A549 (cell line): ENCODE measurements at regions not wholly inside any gene's neighbourhood (a gene's known extent, or its start where the extent isn't known, plus 50 kb on each side); places are given as distances from the start of the nearest gene placed in this dataset.

Source experiments
- ATAC-seq, 2 experiments: fragments of 200-7000 bp in 1 of 2; fragments of >200 bp in 1 of 2; cut with Nextera tagmentation in 1 of 2; cut with Tn5 transposase in 1 of 2; 3 replicates each; pipeline versions ENCODE4 v1.8.0 to v1.9.1; 2018 to 2020; ENCODE audit warnings: mild to moderate bottlenecking in 1 of 2, moderate library complexity in 1 of 2
- CTCF ChIA-PET: fragments of 300-600 bp; sonication (Branson Sonifier 250); formaldehyde crosslinking; extraction: SDS; loops from one replicate; lab custom pipeline; 2021; ENCODE audit warnings: antibody characterized with exemption, inconsistent platforms; lab: Yijun Ruan, JAX
- POLR2A ChIA-PET: fragments of 350-600 bp; formaldehyde crosslinking; extraction: SDS; loops from one replicate; lab custom pipeline; 2021; ENCODE audit warnings: antibody characterized with exemption, inconsistent platforms; lab: Yijun Ruan, JAX
- DNase-seq, 2 experiments: peaks; one replicate each; pipeline versions ENCODE4 v3.0.0 to v3.0.0-alpha.2; 2011 to 2016; ENCODE audit warnings: low read depth in 1 of 2, low spot score in 1 of 2
- FAIRE-seq: peaks from 2 replicates; lab custom pipeline; 2011; peaks lifted over from hg19 to GRCh38; lab: Jason Lieb, UNC
- H3K27ac ChIP-seq, 2 experiments: fragments of >200 bp; sonication (Bioruptor Twin); formaldehyde crosslinking; 3 replicates each; pipeline ENCODE4 v1.5.1; 2016 to 2017
- H3K4me1 ChIP-seq: fragments of >200 bp; sonication (Bioruptor Twin); formaldehyde crosslinking; 3 replicates; pipeline ENCODE4 v1.6.1; 2016
- H3K4me2 ChIP-seq: fragments of >200 bp; sonication (Bioruptor Twin); formaldehyde crosslinking; 3 replicates; pipeline ENCODE4 v1.6.1; 2016
- H3K4me3 ChIP-seq: fragments of >200 bp; sonication (Bioruptor Twin); formaldehyde crosslinking; 3 replicates; pipeline ENCODE4 v1.5.1; 2016
- H3K9me3 ChIP-seq: fragments of >200 bp; sonication (Bioruptor Twin); formaldehyde crosslinking; 3 replicates; pipeline ENCODE4 v1.6.1; 2016
- BHLHE40 ChIP-seq: IDR thresholded peaks from 2 replicates; pipeline ENCODE4 v1.6.1; 2012; ENCODE audit warnings: low read depth, low read length, inconsistent platforms
- CBX8 ChIP-seq: fragments of 200-600 bp; sonication (generic); IDR thresholded peaks from 2 replicates; pipeline ENCODE4 v1.6.1; 2016
- CEBPB ChIP-seq, 2 experiments: fragments of >200 bp in 1 of 2; sonication (Bioruptor Twin) in 1 of 2; formaldehyde crosslinking in 1 of 2; IDR thresholded peaks; 2 replicates each; pipeline ENCODE4 v1.6.1; 2012 to 2016
- EHF ChIP-seq: fragments of 250-450 bp; sonication (Bioruptor Pico); IDR thresholded peaks from 2 replicates; pipeline ENCODE4 v1.5.0; 2020; ENCODE audit warnings: mild to moderate bottlenecking
- EHMT2 ChIP-seq: fragments of 200-600 bp; sonication (generic); IDR thresholded peaks from 2 replicates; pipeline ENCODE4 v1.6.1; 2016; ENCODE audit warnings: antibody characterized with exemption, low read depth, mild to moderate bottlenecking, moderate library complexity
- ESRRA ChIP-seq: fragments of 150-350 bp; IDR thresholded peaks from 2 replicates; pipeline ENCODE4 v1.6.1; 2014; ENCODE audit warnings: mild to moderate bottlenecking, low read length, borderline replicate concordance
- GATA3 ChIP-seq: IDR thresholded peaks from 2 replicates; pipeline ENCODE4 v1.6.1; 2012; ENCODE audit warnings: borderline replicate concordance
- KDM5A ChIP-seq: fragments of 200-600 bp; sonication (generic); IDR thresholded peaks from 2 replicates; pipeline ENCODE4 v1.6.1; 2016; ENCODE audit warnings: antibody characterized with exemption, mild to moderate bottlenecking
- MAFK ChIP-seq: fragments of 450-650 bp; IDR thresholded peaks from 2 replicates; pipeline ENCODE4 v1.6.1; 2014; ENCODE audit not compliant: partially characterized antibody
- MAZ ChIP-seq: fragments of 150-350 bp; IDR thresholded peaks from 2 replicates; pipeline ENCODE4 v1.6.1; 2014; ENCODE audit warnings: antibody characterized with exemption, low read depth, low read length, borderline replicate concordance
- NFE2L2 ChIP-seq: fragments of 150-350 bp; conservative IDR thresholded peaks from 2 replicates; pipeline ENCODE4 v1.6.1; 2014; ENCODE audit warnings: low read length
- NPAS2 ChIP-seq: fragments of 250-450 bp; sonication (Bioruptor Pico); IDR thresholded peaks from 2 replicates; pipeline ENCODE4 v1.8.0; 2022; ENCODE audit warnings: mild to moderate bottlenecking, moderate library complexity, borderline replicate concordance
- NR3C1 ChIP-seq: fragments of >200 bp; sonication (Bioruptor Twin); formaldehyde crosslinking; IDR thresholded peaks from 3 replicates; pipeline ENCODE4 v1.6.1; 2017
- POLR2A ChIP-seq: IDR thresholded peaks from 2 replicates; pipeline ENCODE4 v1.6.1; 2012; ENCODE audit warnings: mild to moderate bottlenecking, low read length
- RAD21 ChIP-seq, 2 experiments: fragments of >200 bp in 1 of 2; sonication (Bioruptor Twin) in 1 of 2; formaldehyde crosslinking in 1 of 2; IDR thresholded peaks in 1 of 2; conservative IDR thresholded peaks in 1 of 2; 2 replicates in 1 of 2; 3 replicates in 1 of 2; pipeline ENCODE4 v1.6.1; 2012 to 2018; ENCODE audit warnings: inconsistent platforms in 1 of 2
- RARB ChIP-seq: fragments of 250-450 bp; sonication (Bioruptor Pico); IDR thresholded peaks from 2 replicates; pipeline ENCODE4 v1.8.0; 2021; ENCODE audit warnings: mild to moderate bottlenecking, moderate library complexity
- RCOR1 ChIP-seq: fragments of 150-350 bp; IDR thresholded peaks from 2 replicates; pipeline ENCODE4 v1.6.1; 2014; ENCODE audit warnings: antibody characterized with exemption, low read length, low read depth
- RFX5 ChIP-seq: fragments of 450-650 bp; IDR thresholded peaks from 2 replicates; pipeline ENCODE4 v1.7.1; 2014; ENCODE audit warnings: antibody characterized with exemption, mild to moderate bottlenecking, moderate library complexity
- SREBF2 ChIP-seq: fragments of 450-650 bp; IDR thresholded peaks from 2 replicates; pipeline ENCODE4 v1.6.1; 2014; ENCODE audit warnings: mild to moderate bottlenecking, moderate library complexity
- ZC3H11A ChIP-seq: fragments of 450-650 bp; IDR thresholded peaks from 2 replicates; pipeline ENCODE4 v1.6.1; 2014; ENCODE audit warnings: antibody characterized with exemption, mild to moderate bottlenecking
- ZNF302 ChIP-seq: fragments of 250-450 bp; sonication (Bioruptor Pico); IDR thresholded peaks from 2 replicates; pipeline ENCODE4 v1.9.0; 2021; ENCODE audit warnings: inconsistent platforms, mild to moderate bottlenecking, moderate library complexity
- ZSCAN20 ChIP-seq: fragments of 250-450 bp; sonication (Bioruptor Pico); IDR thresholded peaks from 2 replicates; pipeline ENCODE4 v1.8.0; 2022; ENCODE audit warnings: mild to moderate bottlenecking, moderate library complexity
- WGBS: methylation state at CpG from one replicate; pipeline ENCODE4 v1.1.6; 2017; ENCODE audit errors: missing lambda C conversion rate; 5-methylcytosine and 5-hydroxymethylcytosine counted together
- TF ChIP-seq, protein P1 (sequence below): fragments of 250-450 bp; sonication (Bioruptor Pico); IDR thresholded peaks from 2 replicates; pipeline ENCODE4 v1.5.0; 2020; ENCODE audit warnings: low read depth, mild to moderate bottlenecking, moderate library complexity
- TF ChIP-seq, protein P2 (sequence below): fragments of >200 bp; sonication (Bioruptor Twin); formaldehyde crosslinking; IDR thresholded peaks from 3 replicates; pipeline ENCODE4 v1.5.1; 2016
- TF ChIP-seq, protein P3 (sequence below): fragments of >200 bp; sonication (Bioruptor Twin); formaldehyde crosslinking; IDR thresholded peaks from 2 replicates; pipeline ENCODE4 v1.6.1; 2016
- TF ChIP-seq, protein P4 (sequence below): IDR thresholded peaks from 2 replicates; pipeline ENCODE4 v1.6.1; 2012

DNA sequence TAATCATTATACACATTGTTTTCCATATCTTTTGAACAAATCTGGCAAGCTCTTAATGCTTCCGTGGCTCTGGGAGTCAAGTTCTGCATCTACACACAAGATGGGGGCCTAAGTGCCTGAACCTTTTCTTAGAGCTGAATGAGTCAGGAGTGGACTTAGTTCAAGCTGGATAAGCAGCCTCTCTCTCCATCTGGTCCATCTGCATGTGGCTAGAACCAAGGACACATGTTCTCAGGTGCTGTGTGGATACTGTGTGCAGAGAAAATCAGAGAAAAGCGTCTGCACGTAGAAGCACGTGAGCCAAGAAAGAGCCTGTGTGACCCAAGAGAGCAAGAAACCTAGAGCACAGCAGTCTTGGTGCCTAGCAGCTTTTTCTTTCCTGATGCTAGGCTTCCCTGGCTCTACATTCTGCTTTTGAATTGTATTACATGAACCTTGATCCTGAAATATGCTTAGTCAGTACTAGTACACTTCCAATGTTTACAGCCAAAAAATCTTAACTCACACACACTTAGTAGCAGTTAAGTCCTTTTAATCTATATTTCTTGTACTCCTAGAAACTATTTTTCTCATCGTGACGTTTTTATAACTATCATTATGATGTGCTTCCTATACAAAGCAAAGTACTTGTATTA is 1798.9 kb downstream of the MAT2B start:
- CTCF ChIA-PET: no interaction called here
- Histone ChIP-seq H3K4me1 (no peaks in the 10 kb centered on the region), H3K9me3 (no peaks in the 10 kb centered on the region), H3K27ac (no peak overlapping the region), H3K4me3 (no peak overlapping the region), H3K4me2 (no peak overlapping the region)
- FAIRE-seq (no peak), DNase-seq (no peak), ATAC-seq (no peak)
- TF ChIP-seq ZSCAN20 (CRISPR knock-in tag) (no peak), GATA3 (no peak), NPAS2 (no peak), RAD21 (conservative IDR thresholded peaks at IDR 0.05 in 1 of 2, IDR thresholded peaks at IDR 0.05 in 1 of 2) (no peak), NR3C1 (no peak), MAFK (no peak), KDM5A (no peak), SREBF2 (no peak), BHLHE40 (no peak), NFE2L2 (no peak), EHF (CRISPR knock-in tag) (no peak), CBX8 (no peak), CEBPB (IDR thresholded peaks at IDR 0.05) (no peak)
- whole genome bisulfite sequencing: 9% methylated on average over 6 of the region's 6 CpGs
- POLR2A ChIA-PET: no interaction called here

DNA sequence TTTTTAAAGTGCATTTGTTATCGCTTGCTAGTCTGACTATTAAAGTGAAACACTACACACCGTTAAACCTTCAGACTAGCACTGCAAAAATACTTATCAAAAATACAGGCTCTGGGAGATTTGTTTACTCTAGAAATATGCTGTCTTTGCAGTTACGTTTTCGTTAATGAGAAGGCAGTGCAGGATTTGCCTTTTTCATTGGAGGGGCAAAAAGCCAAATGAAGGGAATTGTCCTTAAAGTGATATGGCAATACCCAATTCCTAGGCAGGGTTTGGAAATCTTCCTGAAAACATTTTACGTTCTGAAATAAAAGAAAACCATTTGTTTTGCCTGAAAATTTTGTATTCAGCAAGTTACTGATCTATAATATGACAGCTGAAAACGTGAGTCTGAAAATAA is 1800.2 kb downstream of the MAT2B start:
- no peak for TF ChIP-seq NPAS2
- TF ChIP-seq, protein P1, sequence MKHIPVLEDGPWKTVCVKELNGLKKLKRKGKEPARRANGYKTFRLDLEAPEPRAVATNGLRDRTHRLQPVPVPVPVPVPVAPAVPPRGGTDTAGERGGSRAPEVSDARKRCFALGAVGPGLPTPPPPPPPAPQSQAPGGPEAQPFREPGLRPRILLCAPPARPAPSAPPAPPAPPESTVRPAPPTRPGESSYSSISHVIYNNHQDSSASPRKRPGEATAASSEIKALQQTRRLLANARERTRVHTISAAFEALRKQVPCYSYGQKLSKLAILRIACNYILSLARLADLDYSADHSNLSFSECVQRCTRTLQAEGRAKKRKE (CRISPR knock-in tag): no peak
- TF ChIP-seq KDM5A: no peak
- TF ChIP-seq ESRRA: no peak
- 2% methylated on average over 6 of the region's 6 CpGs for WGBS
- ChIA-PET CTCF (interaction anchor here (0.9 kb wide), 1 partner anchor 11 kb away, joined by 3 read pairs; no protein-coding TSS in a partner anchor), POLR2A (no interaction called here)
- Histone ChIP-seq H3K4me2 (no peak overlapping the region), H3K4me3 (no peak overlapping the region), H3K9me3 (no peaks in the 10 kb centered on the region), H3K4me1 (no peaks in the 10 kb centered on the region), H3K27ac (no peak overlapping the region)
- DNase-seq (no peak), FAIRE-seq (no peak), ATAC-seq (no peak)

DNA sequence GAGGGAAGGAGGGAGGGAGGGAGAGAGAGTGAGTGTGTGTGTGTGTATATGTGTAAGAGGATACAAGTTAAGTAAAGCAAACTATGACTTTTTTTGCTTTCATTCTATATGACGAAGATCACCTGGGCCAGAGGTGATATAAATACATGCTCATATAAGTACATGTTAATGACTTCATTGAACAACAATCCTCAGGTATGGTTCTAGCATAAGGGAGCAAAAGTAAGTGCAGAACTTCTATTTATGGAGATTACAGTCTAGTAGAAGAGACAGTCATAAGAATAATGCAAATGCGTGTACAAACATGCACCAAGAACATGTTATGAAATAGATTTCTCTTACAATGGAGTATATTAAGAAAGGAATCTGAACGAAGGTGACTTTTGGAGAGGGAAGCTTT is 1804.0 kb downstream of the MAT2B start:
- Histone ChIP-seq H3K27ac (no peak overlapping the region), H3K4me1 (no peaks in the 10 kb centered on the region), H3K9me3 (no peaks in the 10 kb centered on the region), H3K4me3 (no peak overlapping the region), H3K4me2 (no peak overlapping the region)
- no peak for DNase-seq
- WGBS: 18% methylated on average over 3 of the region's 3 CpGs
- ChIA-PET CTCF (no interaction called here), POLR2A (no interaction called here)
- no peak for FAIRE-seq
- no peak for TF ChIP-seq RAD21 (conservative IDR thresholded peaks at IDR 0.05 in 1 of 2, IDR thresholded peaks at IDR 0.05 in 1 of 2)
- TF ChIP-seq, protein P2, sequence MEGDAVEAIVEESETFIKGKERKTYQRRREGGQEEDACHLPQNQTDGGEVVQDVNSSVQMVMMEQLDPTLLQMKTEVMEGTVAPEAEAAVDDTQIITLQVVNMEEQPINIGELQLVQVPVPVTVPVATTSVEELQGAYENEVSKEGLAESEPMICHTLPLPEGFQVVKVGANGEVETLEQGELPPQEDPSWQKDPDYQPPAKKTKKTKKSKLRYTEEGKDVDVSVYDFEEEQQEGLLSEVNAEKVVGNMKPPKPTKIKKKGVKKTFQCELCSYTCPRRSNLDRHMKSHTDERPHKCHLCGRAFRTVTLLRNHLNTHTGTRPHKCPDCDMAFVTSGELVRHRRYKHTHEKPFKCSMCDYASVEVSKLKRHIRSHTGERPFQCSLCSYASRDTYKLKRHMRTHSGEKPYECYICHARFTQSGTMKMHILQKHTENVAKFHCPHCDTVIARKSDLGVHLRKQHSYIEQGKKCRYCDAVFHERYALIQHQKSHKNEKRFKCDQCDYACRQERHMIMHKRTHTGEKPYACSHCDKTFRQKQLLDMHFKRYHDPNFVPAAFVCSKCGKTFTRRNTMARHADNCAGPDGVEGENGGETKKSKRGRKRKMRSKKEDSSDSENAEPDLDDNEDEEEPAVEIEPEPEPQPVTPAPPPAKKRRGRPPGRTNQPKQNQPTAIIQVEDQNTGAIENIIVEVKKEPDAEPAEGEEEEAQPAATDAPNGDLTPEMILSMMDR: no peak
- TF ChIP-seq ZC3H11A: no peak
- TF ChIP-seq, protein P3, sequence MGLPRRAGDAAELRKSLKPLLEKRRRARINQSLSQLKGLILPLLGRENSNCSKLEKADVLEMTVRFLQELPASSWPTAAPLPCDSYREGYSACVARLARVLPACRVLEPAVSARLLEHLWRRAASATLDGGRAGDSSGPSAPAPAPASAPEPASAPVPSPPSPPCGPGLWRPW: no peak
- no peak for TF ChIP-seq RARB
- no peak for TF ChIP-seq MAZ
- no peak for TF ChIP-seq ZNF302 (CRISPR knock-in tag)
- TF ChIP-seq RFX5: no peak
- TF ChIP-seq EHF (CRISPR knock-in tag): no peak
- TF ChIP-seq EHMT2: no peak
- TF ChIP-seq KDM5A: no peak
- no peak for TF ChIP-seq NR3C1
- TF ChIP-seq RCOR1: no peak
- no peak for TF ChIP-seq POLR2A
- TF ChIP-seq, protein P4, sequence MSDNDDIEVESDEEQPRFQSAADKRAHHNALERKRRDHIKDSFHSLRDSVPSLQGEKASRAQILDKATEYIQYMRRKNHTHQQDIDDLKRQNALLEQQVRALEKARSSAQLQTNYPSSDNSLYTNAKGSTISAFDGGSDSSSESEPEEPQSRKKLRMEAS: no peak
- no peak for ATAC-seq
